GM19395 (cell line): ENCODE measurements at regions not wholly inside any gene's neighbourhood (a gene's known extent, or its start where the extent isn't known, plus 50 kb on each side); places are given as distances from the start of the nearest gene placed in this dataset.

Source experiments
- ATAC-seq: cut with Tn5 transposase; IDR thresholded peaks from one replicate; pipeline ENCODE4 v1.9.1; 2021; ENCODE audit warnings: mild to moderate bottlenecking, moderate library complexity; ENCODE audit not compliant: unreplicated experiment

DNA sequence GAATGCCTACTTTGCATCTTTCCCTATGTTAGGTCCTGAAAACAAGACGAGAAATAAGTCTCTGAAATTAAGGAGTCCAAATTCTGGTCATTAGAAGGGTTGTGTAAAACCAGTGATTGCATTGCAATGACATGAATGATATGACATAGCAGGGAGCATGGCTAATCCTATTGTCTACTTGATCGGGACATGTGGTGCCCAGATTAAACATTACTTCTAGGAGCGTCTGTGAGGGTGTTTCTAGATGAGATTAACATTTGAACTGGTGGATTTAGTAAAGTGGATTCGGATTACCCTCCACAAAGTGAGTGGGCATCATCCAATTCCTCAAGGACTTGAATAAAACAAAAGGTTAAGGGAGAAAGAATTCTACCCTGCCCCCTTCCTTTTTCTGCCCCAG is 434.9 kb upstream of the KLF6 start:
- ATAC-seq, result no peak

GRCh38 chr10:4217653-4218052 is 432.6 kb upstream of the KLF6 start:
- ATAC-seq, result no peak

DNA sequence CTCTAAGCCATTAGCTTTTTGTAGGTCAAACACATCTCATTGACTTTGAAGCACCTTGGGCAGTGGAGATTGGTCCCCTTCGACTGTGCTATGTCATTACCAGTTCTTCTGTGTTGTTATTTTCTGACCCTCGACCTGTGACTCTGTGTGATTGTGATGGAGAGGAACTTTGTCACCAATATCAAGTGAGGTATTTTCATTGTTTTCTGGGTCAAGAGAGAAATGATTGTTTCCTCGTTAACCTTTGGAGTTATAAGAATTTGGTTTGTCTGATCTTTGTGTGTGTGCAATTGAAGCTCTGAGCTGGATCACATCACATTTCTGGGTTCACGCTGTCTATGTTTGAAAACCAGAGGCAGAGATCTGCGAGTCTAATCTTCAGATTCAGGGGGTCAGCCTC is 432.2 kb upstream of the KLF6 start:
- ATAC-seq, result no peak

GRCh38 chr10:4216726-4217125 is 431.7 kb upstream of the KLF6 start:
- no peak for ATAC-seq

GRCh38 chr10:4215963-4216575 is 431.1 kb upstream of the KLF6 start:
- no peak for ATAC-seq

GRCh38 chr10:4215485-4215884 is 430.5 kb upstream of the KLF6 start:
- ATAC-seq, result no peak

DNA sequence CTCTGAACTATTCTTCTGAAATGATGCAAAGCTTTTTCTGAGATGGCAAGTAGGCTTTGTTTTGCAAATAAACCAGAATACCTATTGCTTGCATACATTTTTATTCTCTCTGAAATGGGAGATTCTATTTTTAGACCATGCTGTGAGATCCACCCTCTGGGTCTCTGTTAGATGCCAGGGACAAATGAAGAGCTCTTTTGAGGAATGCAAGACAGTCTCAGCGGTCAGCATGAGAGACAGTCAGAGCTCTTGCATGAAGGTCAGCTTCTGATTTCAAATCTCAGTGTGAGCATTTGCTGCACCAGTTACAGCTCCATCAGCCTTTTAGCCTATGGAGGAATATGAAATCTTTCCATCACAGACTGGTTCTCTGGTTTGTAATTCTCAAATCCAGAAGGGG is 429.9 kb upstream of the KLF6 start:
- no peak for ATAC-seq

GRCh38 chr10:4213441-4213840 is 428.4 kb upstream of the KLF6 start:
- no peak for ATAC-seq

DNA sequence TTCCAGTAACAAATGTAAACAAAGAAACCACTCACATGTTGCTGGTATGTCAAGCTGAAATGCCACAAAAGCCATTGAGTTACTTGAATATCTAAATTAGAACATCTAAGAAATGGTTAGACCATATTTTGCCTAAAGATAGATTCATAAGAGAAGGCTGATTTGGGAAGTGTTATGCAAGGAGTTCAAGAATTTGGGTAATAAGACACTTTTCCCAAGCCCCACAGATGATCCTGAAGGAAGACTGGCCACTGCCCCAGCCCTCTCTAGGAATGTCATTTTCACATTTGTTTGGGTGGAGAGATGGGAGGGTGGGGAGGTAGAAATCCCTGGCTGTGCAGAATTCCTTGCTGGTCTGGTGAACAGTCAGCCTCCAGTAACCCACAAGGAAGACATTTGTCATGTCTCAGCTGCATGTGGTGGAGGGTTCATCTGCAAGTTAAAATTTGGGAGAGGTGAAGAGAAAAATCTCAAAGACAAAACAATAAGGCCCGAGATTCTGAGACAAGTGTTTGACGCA is 427.2 kb upstream of the KLF6 start:
- no peak for ATAC-seq

- no peak for ATAC-seq
Measured at GRCh38 chr10:4208499-4208898, 423.5 kb upstream of the KLF6 start.

DNA sequence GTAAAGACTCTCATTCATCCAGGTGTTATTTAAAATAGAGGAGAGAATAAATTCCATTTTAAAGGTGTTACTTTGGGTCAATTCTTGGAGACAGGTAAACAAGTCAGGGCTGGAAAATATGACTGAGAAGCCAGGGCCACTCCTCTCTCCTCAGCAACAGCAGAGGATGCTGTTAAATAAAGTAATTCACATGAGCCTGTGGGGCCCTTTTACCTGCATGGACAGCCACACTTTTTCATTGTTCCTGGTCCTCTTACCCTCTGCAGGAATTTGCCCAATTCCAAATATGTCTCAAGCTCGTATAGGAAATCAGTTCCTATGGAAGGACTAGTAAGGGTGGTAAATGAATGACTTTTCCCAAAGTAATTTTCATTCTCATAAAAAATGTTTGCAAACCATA is 420.1 kb upstream of the KLF6 start:
- ATAC-seq, result no peak

DNA sequence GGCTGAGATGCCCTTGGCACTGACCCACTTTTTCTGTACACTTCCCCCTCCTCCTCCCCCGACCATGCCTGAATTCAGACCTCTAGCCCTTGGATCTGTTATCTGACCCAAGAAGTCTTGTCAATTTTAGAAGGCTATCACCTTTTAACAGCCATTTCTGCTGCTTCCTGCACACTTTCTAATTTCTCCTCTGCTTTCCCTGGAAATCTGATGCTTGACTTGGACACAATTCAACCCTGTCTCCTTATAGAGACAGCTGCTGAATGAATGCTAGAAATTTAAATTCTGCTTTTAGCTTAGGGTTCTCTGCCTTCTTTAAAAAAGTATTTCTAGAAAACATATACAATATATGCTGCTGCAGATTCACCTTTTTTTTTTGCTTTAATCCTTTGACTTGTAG is 417.9 kb upstream of the KLF6 start:
- ATAC-seq, result no peak

DNA sequence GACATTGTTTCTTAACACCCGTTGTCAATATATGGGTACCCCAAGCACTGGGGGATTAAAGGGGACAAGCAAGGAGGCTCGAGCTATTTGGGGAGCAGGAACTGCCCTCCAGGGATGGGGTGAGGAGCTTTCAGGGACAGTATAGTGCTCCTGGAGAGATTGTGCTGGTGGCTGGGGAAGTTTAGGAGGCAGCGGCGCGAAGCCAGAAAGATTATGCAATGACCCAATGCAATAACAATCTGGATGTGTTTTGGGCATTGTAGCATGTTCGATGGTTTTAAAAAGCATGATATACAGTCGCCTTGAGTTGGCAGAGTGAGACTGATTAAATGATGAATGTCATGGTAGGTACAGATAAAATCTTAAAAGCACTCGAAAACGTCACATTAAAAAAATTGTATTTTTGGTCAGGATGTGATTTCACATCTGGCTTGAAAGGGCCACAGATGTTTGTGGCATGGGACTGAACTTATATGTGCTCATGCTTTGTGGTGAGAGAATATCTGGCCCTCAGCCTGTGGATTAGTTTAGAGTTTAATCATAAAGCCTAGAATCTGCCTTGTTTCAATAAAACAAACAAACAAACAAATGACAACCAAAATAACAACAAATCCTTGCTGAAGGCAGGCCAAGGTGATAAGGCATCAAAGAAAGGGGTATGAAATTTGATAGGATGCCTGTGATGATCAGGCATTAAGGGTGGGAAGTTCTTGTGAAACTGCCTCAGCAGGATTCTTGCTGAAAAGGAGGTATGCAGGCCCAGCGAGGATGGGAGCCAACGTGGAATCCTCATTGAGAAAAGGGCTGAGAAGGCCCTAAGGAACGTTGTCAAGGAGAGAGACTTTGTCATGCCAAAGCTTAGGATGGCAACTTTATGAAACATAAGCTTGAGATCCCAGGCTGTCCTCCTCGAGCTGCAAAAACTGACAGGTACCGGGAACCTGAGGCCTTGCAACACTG is 417.1 kb upstream of the KLF6 start:
- ATAC-seq, result no peak

- no peak for ATAC-seq
Measured at GRCh38 chr10:4199196-4199595, 414.2 kb upstream of the KLF6 start.

- no peak for ATAC-seq
Measured at GRCh38 chr10:4198216-4198615, 413.2 kb upstream of the KLF6 start.

DNA sequence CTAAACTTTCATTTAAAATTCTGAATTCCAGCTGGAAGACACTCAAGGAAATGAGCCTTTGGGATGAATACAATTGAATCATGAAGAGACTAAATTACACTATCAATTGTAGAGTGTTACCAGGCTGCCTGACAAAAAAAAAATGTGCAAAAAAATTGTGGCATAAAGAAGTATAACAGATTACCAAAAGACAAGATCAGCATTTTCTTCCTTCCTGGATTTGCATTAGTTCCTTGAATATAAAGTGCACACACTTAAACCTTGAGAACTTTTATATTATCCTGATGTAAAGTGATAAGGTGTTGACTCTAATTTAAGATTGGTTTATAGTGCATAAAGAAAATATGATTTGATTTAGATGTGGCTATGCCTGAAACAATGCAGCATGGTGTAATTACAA is 412.7 kb upstream of the KLF6 start:
- no peak for ATAC-seq

DNA sequence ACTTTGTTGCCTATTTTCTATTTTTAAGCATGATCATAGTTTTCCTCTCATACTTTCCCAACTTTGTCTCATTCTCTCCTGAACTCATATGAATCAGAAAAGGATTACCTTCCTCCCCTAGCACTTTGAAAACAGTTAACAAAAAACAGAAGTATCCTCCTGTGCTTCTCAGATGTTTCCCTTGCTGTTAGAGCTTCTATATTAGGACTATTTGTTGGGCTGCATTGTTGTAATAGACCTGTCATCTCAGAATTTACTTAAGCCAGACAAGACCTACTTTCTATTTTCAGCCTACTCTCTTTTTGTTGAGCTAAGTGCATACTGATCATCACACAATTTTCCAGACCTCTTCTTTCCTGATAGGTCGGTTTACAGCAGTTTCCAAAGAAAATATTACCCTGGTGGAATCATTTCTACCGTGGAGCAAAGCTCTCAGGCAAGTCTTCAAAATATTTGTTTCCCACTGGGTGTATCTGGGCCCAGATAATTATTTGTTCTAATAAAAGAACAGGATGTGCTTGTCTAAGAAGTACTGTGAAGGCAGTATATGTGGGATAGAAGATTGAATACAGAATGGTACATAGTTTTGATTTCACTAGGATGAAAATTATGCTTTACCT is 411.9 kb upstream of the KLF6 start:
- no peak for ATAC-seq

DNA sequence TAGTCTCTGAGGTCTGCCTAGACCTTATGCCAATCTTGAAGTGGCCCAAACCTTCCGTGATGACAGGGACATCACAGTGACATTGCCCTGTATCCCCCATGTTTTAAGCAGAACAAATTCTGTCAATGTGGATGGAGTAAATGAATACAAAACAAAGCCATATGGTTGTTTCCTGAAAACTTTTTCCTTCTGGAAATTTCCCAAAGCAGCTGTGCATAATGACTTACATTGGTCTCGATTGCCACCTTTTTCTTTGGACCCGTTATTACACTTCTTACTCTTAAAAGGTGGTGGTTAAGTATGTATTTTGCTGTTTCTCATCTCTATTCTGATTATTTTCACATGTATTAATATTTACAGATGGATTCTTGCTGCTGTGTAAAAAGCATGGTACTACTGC is 411.2 kb upstream of the KLF6 start:
- ATAC-seq, result no peak

DNA sequence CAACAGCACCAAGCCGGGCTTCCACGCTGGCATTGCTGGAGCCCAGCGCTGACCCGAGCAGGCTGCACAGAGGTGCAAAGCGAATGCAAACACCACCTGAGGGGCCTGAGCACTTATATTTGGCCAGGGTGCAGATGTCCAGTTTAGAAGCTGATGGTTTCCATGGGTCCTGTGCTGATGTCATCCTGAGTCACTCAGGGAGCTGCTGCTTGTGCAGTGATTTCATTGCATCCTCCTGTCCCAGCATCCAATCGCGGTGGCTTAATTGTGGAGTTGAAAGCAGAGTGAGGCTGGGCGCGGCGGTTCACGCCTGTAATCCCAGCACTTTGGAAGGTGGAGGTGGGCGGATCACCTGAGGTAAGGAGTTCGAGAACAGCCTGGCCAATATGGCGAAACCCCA is 410.2 kb upstream of the KLF6 start:
- ATAC-seq, result no peak

DNA sequence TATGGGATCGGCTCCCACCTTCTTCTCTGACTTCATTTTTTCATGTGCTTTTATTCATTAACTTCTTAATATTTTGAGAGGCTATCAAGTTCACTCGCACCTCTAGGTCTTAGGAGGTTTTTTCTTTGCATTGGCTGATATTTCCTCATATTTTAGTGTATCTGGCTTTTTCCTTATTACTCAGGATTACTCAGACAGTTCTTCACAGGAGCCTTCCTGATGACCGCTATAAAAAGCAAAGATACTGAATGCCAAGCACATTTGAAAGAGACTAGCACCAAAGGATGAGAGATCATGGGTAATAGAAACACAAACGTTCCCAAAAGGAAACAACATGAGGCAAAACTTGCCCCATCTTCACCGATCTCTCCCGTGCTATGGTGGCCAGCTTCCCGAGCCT is 409.2 kb upstream of the KLF6 start:
- no peak for ATAC-seq

DNA sequence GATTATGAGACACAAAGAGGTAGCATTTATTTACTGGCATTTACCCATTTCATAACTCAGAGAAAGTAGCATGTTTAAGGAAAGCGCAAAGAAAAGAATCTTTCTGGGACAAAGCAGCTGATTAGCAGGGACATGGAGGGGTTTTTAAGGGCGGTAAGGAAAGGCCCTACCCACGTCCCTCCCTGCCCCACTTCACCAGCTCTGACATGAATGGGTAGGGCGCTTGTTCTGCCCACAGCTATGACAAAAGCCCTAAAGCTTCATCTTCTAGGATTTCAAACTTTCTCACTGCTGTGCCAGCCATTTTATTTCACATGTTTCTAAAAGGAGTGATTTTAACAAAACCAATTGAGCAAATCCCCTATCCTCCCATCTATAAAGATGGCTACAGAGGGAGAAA is 406.9 kb upstream of the KLF6 start:
- no peak for ATAC-seq

- no peak for ATAC-seq
Measured at GRCh38 chr10:4191354-4191753, 406.3 kb upstream of the KLF6 start.
